Heart right ventricle (tissue), 16 donors: ENCODE measurements at regions not wholly inside any gene's neighbourhood (a gene's known extent, or its start where the extent isn't known, plus 50 kb on each side); places are given as distances from the start of the nearest gene placed in this dataset.

Experiments
- ATAC-seq, 8 donors: fragments of 200-7000 bp; cut with Tn5 transposase; one replicate each; pipeline ENCODE4 v1.9.1; 2020; ENCODE audit warnings: mild to moderate bottlenecking in 8 of 8, moderate library complexity in 8 of 8, moderate number of reproducible peaks in 1 of 8
- DNase-seq, 2 donors: peaks; one replicate each; pipeline ENCODE4 v3.0.0-alpha.2; 2020
- H3K27ac ChIP-seq, 10 donors: fragments of 200-600 bp; sonication (generic) in 2 of 10; one replicate each; pipeline versions ENCODE4 v1.5.0 to v1.8.0; 2020 to 2022; ENCODE audit warnings: mild to moderate bottlenecking in 3 of 10
- H3K27me3 ChIP-seq, 7 donors: fragments of 200-600 bp; one replicate each; pipeline ENCODE4 v1.8.0; 2021 to 2022; ENCODE audit warnings: mild to moderate bottlenecking in 2 of 7
- H3K36me3 ChIP-seq, 9 donors: fragments of 200-600 bp; sonication (generic) in 1 of 9; one replicate each; pipeline versions ENCODE4 v1.5.0 to v1.8.0; 2020 to 2022; ENCODE audit warnings: mild to moderate bottlenecking in 2 of 9
- H3K4me1 ChIP-seq, 9 donors: fragments of 200-600 bp; sonication (generic) in 1 of 9; one replicate each; pipeline versions ENCODE4 v1.5.0 to v1.8.0; 2020 to 2022; ENCODE audit warnings: mild to moderate bottlenecking in 4 of 9
- H3K4me3 ChIP-seq, 10 donors: fragments of 200-600 bp; sonication (generic) in 2 of 10; one replicate each; pipeline versions ENCODE4 v1.5.0 to v1.8.0; 2020 to 2022; ENCODE audit warnings: mild to moderate bottlenecking in 7 of 10, moderate library complexity in 2 of 10
- H3K9me3 ChIP-seq, 11 donors: fragments of 200-600 bp in 10 of 11; sonication (generic) in 2 of 11; one replicate each; pipeline versions ENCODE4 v1.5.0 to v1.8.0; 2013 to 2022; ENCODE audit warnings: mild to moderate bottlenecking in 2 of 11, control low read depth in 1 of 11, moderate library complexity in 1 of 11
- CTCF ChIP-seq, 9 donors: fragments of 200-600 bp; sonication (generic) in 2 of 9; IDR thresholded peaks; one replicate each; pipeline versions ENCODE4 v1.5.0 to v1.8.0; 2021 to 2022; ENCODE audit warnings: antibody characterized with exemption in 9 of 9, mild to moderate bottlenecking in 5 of 9, moderate library complexity in 1 of 9
- WGBS, 2 donors: extraction: QIAGEN DNeasy Blood & Tissue Kit; methylation state at CpG; one replicate each; pipeline ENCODE4 v1.1.7; 2013; ENCODE audit warnings: inconsistent platforms in 1 of 2; 5-methylcytosine and 5-hydroxymethylcytosine counted together
- intact Hi-C, 10 donors: fragments of 100-400 bp; cut with DNase I; formaldehyde crosslinking; loops; one replicate each; pipeline versions ENCODE4 v1.11.1 to v1.14.2; 2022
- donor health status: Arrhythmogenic right ventricular cardiomyopathy.
- donor health status: ischemic (EF 13 %, LVEDD 7.1; RV severe dilation, severe dysfunction).
- donor health status: healthy with polysubstance abuse.
- donor health status: DM: no; HTN: yes; CAD: no.
- donor health status: DM: no; HTN: no; CAD: no.
- donor health status: ischemic (EF 25% LVEDD 6.9; RV normal size, moderate dysfunction).
- donor health status: ischemic (EF 25% LVEDD 5.7; RV mildly dilated, moderate dysfunction).
- donor health status: healthy.
- donor health status: DM: yes; HTN: yes; CAD: no.
- donor health status: Ischemic cardiomyopathy.
- donor health status: ischemic (EF 35%, LVEDD 5.7; RV mildly dilated, moderate dysfunction).
- donor health status: nonischemic (EF 11% LVEDD 7.7; RV severe dilation, severe dysfunction).
- donor health status: DM: yes; HTN: yes; CAD: no.
- donor health status: PGD.
- donor health status: ischemic (EF 29% LVEDD 5.4; RV normal size, mild dysfunction).
- donor health status: nonischemic (EF 23%, LVEDD 6.1; RV moderate dilation, normal function).

- peaks cover 0 to 14% (median 0%) of the 10 kb centered on the region in 9 donors for H3K4me1 ChIP-seq
- no peaks in the 10 kb centered on the region for H3K27me3 ChIP-seq
- no peaks in the 10 kb centered on the region for H3K9me3 ChIP-seq
- H3K4me3 ChIP-seq, result no peak overlapping the region
- H3K27ac ChIP-seq, result peak overlapping the region in 1 of 10 donors; percentile 6
- 86 to 89% methylated on average over 11 of the region's 11 CpGs for WGBS, 2 donors
- H3K36me3 ChIP-seq, result no peaks in the 10 kb centered on the region
- DNase-seq, result no peak
- TF ChIP-seq CTCF (IDR thresholded peaks at IDR 0.05), result no peak
- intact Hi-C loops, result loop anchor here in 1 of 10 donors (10.0 kb wide), 1 partner anchor 161 kb away; no protein-coding TSS in a partner anchor
- no peak for ATAC-seq
These were observed 75.8 kb upstream of the NPAS2 start for GRCh38 chr2:100744184-100744583.

- intact Hi-C loops, result loop anchor here in 1 of 10 donors (10.0 kb wide), 1 partner anchor 160 kb away; no protein-coding TSS in a partner anchor
- H3K27ac ChIP-seq, result peak overlapping the region in 1 of 10 donors; percentile 6
- WGBS, 2 donors, result 75 to 83% methylated on average over 5 of the region's 5 CpGs
- H3K36me3 ChIP-seq, result no peaks in the 10 kb centered on the region
- no peaks in the 10 kb centered on the region for H3K9me3 ChIP-seq
- TF ChIP-seq CTCF (IDR thresholded peaks at IDR 0.05), result no peak
- ATAC-seq (no peak), DNase-seq (no peak)
- H3K4me1 ChIP-seq, result peaks cover 0 to 14% (median 0%) of the 10 kb centered on the region in 9 donors
- no peaks in the 10 kb centered on the region for H3K27me3 ChIP-seq
- H3K4me3 ChIP-seq, result no peak overlapping the region
These were observed 75.3 kb upstream of the NPAS2 start for GRCh38 chr2:100744589-100744988.

GRCh38 chr2:100745604-100746003 is 74.3 kb upstream of the NPAS2 start:
- H3K9me3 ChIP-seq, result peaks cover 0 to 4% (median 0%) of the 10 kb centered on the region in 11 donors
- ATAC-seq (no peak), DNase-seq (no peak)
- H3K4me3 ChIP-seq, result no peak overlapping the region
- TF ChIP-seq CTCF (IDR thresholded peaks at IDR 0.05), result no peak
- no peak overlapping the region for H3K27ac ChIP-seq
- WGBS, 2 donors, result 89% methylated on average over 5 of the region's 5 CpGs
- H3K4me1 ChIP-seq, result peaks cover 0 to 14% (median 3%) of the 10 kb centered on the region in 9 donors
- no peaks in the 10 kb centered on the region for H3K27me3 ChIP-seq
- intact Hi-C loops, result loop anchor here in 1 of 10 donors (5.0 to 10.0 kb wide), 2 partner anchors 72 to 159 kb away; no protein-coding TSS in a partner anchor
- no peaks in the 10 kb centered on the region for H3K36me3 ChIP-seq

- H3K9me3 ChIP-seq, result peaks cover 0 to 7% (median 0%) of the 10 kb centered on the region in 11 donors
- H3K4me1 ChIP-seq, result peaks cover 0 to 23% (median 6%) of the 10 kb centered on the region in 9 donors
- ATAC-seq (no peak), DNase-seq (no peak)
- no peak overlapping the region for H3K27ac ChIP-seq
- intact Hi-C loops, result loop anchor here in 1 of 10 donors (5.0 to 10.0 kb wide), 2 partner anchors 70 to 157 kb away; no protein-coding TSS in a partner anchor
- H3K4me3 ChIP-seq, result no peak overlapping the region
- 88 to 92% methylated on average over 2 of the region's 2 CpGs for WGBS, 2 donors
- H3K36me3 ChIP-seq, result no peaks in the 10 kb centered on the region
- no peaks in the 10 kb centered on the region for H3K27me3 ChIP-seq
- TF ChIP-seq CTCF (IDR thresholded peaks at IDR 0.05), result no peak
These were observed 72.4 kb upstream of the NPAS2 start for GRCh38 chr2:100747551-100747950.
